C1 segment of cervical spinal cord (tissue), 14 donors: ENCODE measurements at regions not wholly inside any gene's neighbourhood (a gene's known extent, or its start where the extent isn't known, plus 50 kb on each side); places are given as distances from the start of the nearest gene placed in this dataset.

Source experiments
- DNase-seq, 14 donors: peaks; one replicate each; lab custom pipeline; 2025; lab: John Stamatoyannopoulos, UW

GRCh38 chrX:9147726-9148125, 113.8 kb upstream of the FAM9B start:
- DNase-seq: no peak

- no peak for DNase-seq
Measured at GRCh38 chrX:9148615-9149399, 114.9 kb upstream of the FAM9B start.

- no peak for DNase-seq
Measured at GRCh38 chrX:9149501-9150245, 115.7 kb upstream of the FAM9B start.

- DNase-seq: no peak
Measured at GRCh38 chrX:9151772-9152307, 117.9 kb upstream of the FAM9B start.

- no peak for DNase-seq
Measured at GRCh38 chrX:9153300-9153699, 119.4 kb upstream of the FAM9B start.

GRCh38 chrX:9158611-9159010, 124.7 kb upstream of the FAM9B start:
- DNase-seq: no peak

- no peak for DNase-seq
Measured at GRCh38 chrX:9160698-9161329, 126.9 kb upstream of the FAM9B start.

- no peak for DNase-seq
Measured at GRCh38 chrX:9162698-9163097, 128.8 kb upstream of the FAM9B start.

- DNase-seq: no peak
Measured at GRCh38 chrX:9163214-9163709, 129.3 kb upstream of the FAM9B start.

GRCh38 chrX:9164086-9164485, 130.2 kb upstream of the FAM9B start:
- no peak for DNase-seq

GRCh38 chrX:9164533-9165426, 130.9 kb upstream of the FAM9B start:
- DNase-seq: no peak

- DNase-seq: no peak
Measured at GRCh38 chrX:9166584-9166944, 132.6 kb upstream of the FAM9B start.

- no peak for DNase-seq
Measured at GRCh38 chrX:9171841-9172463, 138.0 kb upstream of the FAM9B start.

- no peak for DNase-seq
Measured at GRCh38 chrX:9172464-9172850, 138.5 kb upstream of the FAM9B start.

- DNase-seq: no peak
Measured at GRCh38 chrX:9180623-9181022, 146.7 kb upstream of the FAM9B start.

GRCh38 chrX:9182041-9182440, 148.1 kb upstream of the FAM9B start:
- no peak for DNase-seq

- DNase-seq: no peak
Measured at GRCh38 chrX:9183481-9183880, 149.6 kb upstream of the FAM9B start.

- DNase-seq: no peak
Measured at GRCh38 chrX:9184211-9184610, 150.3 kb upstream of the FAM9B start.

GRCh38 chrX:9188117-9188516, 154.2 kb upstream of the FAM9B start:
- DNase-seq: no peak

GRCh38 chrX:9189286-9189685, 155.4 kb upstream of the FAM9B start:
- no peak for DNase-seq

GRCh38 chrX:9191392-9191791, 157.5 kb upstream of the FAM9B start:
- no peak for DNase-seq
